ENCODE measurements at regions not wholly inside any gene's neighbourhood (a gene's known extent, or its start where the extent isn't known, plus 50 kb on each side); places are given as distances from the start of the nearest gene placed in this dataset.

- CTCF ChIA-PET = no interaction called here
- no peak overlapping the region for H3K27ac Mint-ChIP-seq (ENCODE audit: unreplicated experiment)
- no peaks in the 10 kb centered on the region for H3K4me1 Mint-ChIP-seq (ENCODE audit: low read depth, unreplicated experiment)
- BruUV-seq (replicated peaks) = no TSS peak
- H3K9me3 Mint-ChIP-seq (ENCODE audit: low read depth, unreplicated experiment) = peaks cover 2% of the 10 kb centered on the region
- no peak for DNase-seq
- TF ChIP-seq CTCF (IDR thresholded peaks at IDR 0.05; ENCODE audit: unreplicated experiment) = no peak
- no peak overlapping the region for H3K4me3 Mint-ChIP-seq (ENCODE audit: low read depth, unreplicated experiment)
- intact Hi-C loops (cut with micrococcal nuclease; ENCODE audit: unreplicated experiment) = no loop called here
- H3K36me3 Mint-ChIP-seq (ENCODE audit: insufficient read depth, unreplicated experiment) = no peaks in the 10 kb centered on the region
- H3K27me3 Mint-ChIP-seq (ENCODE audit: unreplicated experiment) = no peaks in the 10 kb centered on the region
Measured at GRCh38 chr16:54649876-54650275, 280.8 kb upstream of the IRX5 start.

DNA sequence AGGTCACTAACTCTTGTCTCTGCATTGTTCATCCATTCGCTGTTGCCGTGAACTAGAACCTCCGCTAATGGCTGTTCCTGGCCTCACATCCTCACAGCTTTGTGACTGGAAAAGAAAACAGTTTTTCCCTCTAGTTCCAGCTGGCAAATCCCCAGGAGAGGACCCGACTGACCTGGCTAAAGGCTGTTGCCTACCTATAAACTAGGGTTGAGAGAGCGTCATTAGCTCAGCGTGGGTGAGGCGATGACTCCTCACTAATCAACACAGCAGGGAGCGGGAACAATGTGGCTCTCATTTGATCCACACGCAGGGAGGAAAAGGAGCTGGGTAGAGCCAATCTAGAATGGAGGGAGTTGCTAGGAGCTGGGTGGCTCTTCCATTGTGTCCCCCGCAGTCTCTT lies 282.1 kb upstream of the IRX5 start:
- H3K4me3 Mint-ChIP-seq (ENCODE audit: low read depth, unreplicated experiment) = no peak overlapping the region
- no peak overlapping the region for H3K27ac Mint-ChIP-seq (ENCODE audit: unreplicated experiment)
- peaks cover 2% of the 10 kb centered on the region for H3K9me3 Mint-ChIP-seq (ENCODE audit: low read depth, unreplicated experiment)
- peaks cover 12% of the 10 kb centered on the region for H3K27me3 Mint-ChIP-seq (ENCODE audit: unreplicated experiment)
- no peak for TF ChIP-seq CTCF (IDR thresholded peaks at IDR 0.05; ENCODE audit: unreplicated experiment)
- H3K36me3 Mint-ChIP-seq (ENCODE audit: insufficient read depth, unreplicated experiment) = no peaks in the 10 kb centered on the region
- CTCF ChIA-PET = no interaction called here
- no peaks in the 10 kb centered on the region for H3K4me1 Mint-ChIP-seq (ENCODE audit: low read depth, unreplicated experiment)
- no peak for DNase-seq
- intact Hi-C loops (cut with micrococcal nuclease; ENCODE audit: unreplicated experiment) = no loop called here
- no TSS peak for BruUV-seq (replicated peaks)

GRCh38 chr16:54647725-54648221 lies 282.9 kb upstream of the IRX5 start:
- H3K27ac Mint-ChIP-seq (ENCODE audit: unreplicated experiment) = no peak overlapping the region
- BruUV-seq (replicated peaks) = no TSS peak
- CTCF ChIA-PET = interaction anchor here (0.7 kb wide), 2 partner anchors 65 to 244 kb away, joined by 3 read pairs; no protein-coding TSS in a partner anchor
- no peaks in the 10 kb centered on the region for H3K36me3 Mint-ChIP-seq (ENCODE audit: insufficient read depth, unreplicated experiment)
- DNase-seq = no peak
- H3K27me3 Mint-ChIP-seq (ENCODE audit: unreplicated experiment) = peaks cover 20% of the 10 kb centered on the region
- no peak overlapping the region for H3K4me3 Mint-ChIP-seq (ENCODE audit: low read depth, unreplicated experiment)
- no peaks in the 10 kb centered on the region for H3K4me1 Mint-ChIP-seq (ENCODE audit: low read depth, unreplicated experiment)
- intact Hi-C loops (cut with micrococcal nuclease; ENCODE audit: unreplicated experiment) = no loop called here
- H3K9me3 Mint-ChIP-seq (ENCODE audit: low read depth, unreplicated experiment) = peaks cover 2% of the 10 kb centered on the region
- TF ChIP-seq CTCF (IDR thresholded peaks at IDR 0.05; ENCODE audit: unreplicated experiment) = no peak

- Mint-ChIP-seq H3K27me3 (ENCODE audit: unreplicated experiment) (peaks cover 26% of the 10 kb centered on the region), H3K4me1 (ENCODE audit: low read depth, unreplicated experiment) (no peaks in the 10 kb centered on the region), H3K9me3 (ENCODE audit: low read depth, unreplicated experiment) (peaks cover 2% of the 10 kb centered on the region), H3K4me3 (ENCODE audit: low read depth, unreplicated experiment) (no peak overlapping the region), H3K27ac (ENCODE audit: unreplicated experiment) (no peak overlapping the region), H3K36me3 (ENCODE audit: insufficient read depth, unreplicated experiment) (no peaks in the 10 kb centered on the region)
- CTCF ChIA-PET = interaction anchor here (0.7 kb wide), 2 partner anchors 66 to 245 kb away, joined by 3 read pairs; no protein-coding TSS in a partner anchor
- TF ChIP-seq CTCF (IDR thresholded peaks at IDR 0.05; ENCODE audit: unreplicated experiment) = no peak
- intact Hi-C loops (cut with micrococcal nuclease; ENCODE audit: unreplicated experiment) = no loop called here
- no peak for DNase-seq
- no TSS peak for BruUV-seq (replicated peaks)
Measured at GRCh38 chr16:54647216-54647615, 283.4 kb upstream of the IRX5 start.
